ENCODE measurements at regions not wholly inside any gene's neighbourhood (a gene's known extent, or its start where the extent isn't known, plus 50 kb on each side); places are given as distances from the start of the nearest gene placed in this dataset.

DNA sequence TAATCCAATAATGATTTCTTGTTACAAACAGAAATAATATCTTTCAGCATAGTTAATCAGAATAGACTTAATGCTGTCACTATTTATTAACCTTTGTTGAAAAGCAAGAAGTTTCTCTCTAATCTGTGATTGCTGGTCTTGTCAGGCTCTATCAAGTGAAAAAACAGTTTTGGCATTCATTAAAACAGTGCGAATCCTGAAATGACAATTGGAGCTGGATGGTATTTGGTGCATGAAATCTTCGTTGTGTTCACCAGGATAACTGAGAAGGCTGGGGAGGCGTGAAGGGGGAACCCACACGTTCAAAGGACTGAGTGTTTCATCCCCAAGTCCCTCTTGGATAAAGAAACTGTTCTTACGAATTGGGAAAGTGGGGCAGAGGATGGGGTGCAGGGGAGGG, 190.2 kb upstream of the MYL2 start:
- Histone ChIP-seq H3K9ac (ENCODE audit: insufficient read length, low read depth) (no peak overlapping the region), H3K4me1 (ENCODE audit: insufficient read depth, insufficient read length) (peaks cover 2% of the 10 kb centered on the region), H3K36me3 (ENCODE audit: insufficient read depth, insufficient read length, low read length) (no peaks in the 10 kb centered on the region), H3K9me3 (ENCODE audit: insufficient read depth, low read length) (no peaks in the 10 kb centered on the region; the same call in 1 of the 2 replicates), H3K27me3 (ENCODE audit: insufficient read depth, insufficient read length) (no peaks in the 10 kb centered on the region), H3K4me3 (ENCODE audit: insufficient read length, low read depth) (no peak overlapping the region)
- TF ChIP-seq YY1 (IDR thresholded peaks at IDR 0.05; ENCODE audit: insufficient read depth, insufficient read length) (no peak), ZNF274 (IDR thresholded peaks at IDR 0.05; ENCODE audit: low read depth, low read length) (no peak), SUZ12 (IDR thresholded peaks at IDR 0.05; ENCODE audit: extremely low read depth, insufficient read depth, insufficient read length) (no peak)
- no peak for DNase-seq (ENCODE audit: low read depth, low spot score)

DNA sequence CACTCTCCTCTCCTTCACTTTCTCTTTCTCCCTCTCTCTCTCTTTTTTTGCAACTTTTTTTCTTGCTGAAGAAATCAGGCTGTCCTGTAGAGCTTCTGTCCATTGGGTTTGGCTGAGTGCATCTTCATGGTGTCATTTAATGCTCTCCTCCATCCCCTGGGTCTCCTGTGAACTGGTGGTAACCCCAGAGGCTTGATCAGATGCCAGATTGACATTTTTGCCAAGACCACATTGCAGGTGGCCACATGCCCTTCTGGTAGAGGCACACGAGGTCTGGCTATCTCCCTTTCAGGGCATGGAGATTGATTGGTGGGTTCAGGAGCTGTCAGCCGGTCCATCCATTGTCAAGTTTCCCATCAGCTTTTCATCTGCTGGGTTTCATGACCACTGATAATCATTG, 188.3 kb upstream of the MYL2 start:
- no peaks in the 10 kb centered on the region for H3K9me3 ChIP-seq (ENCODE audit: insufficient read depth, low read length)
- H3K27me3 ChIP-seq (ENCODE audit: insufficient read depth, insufficient read length) = no peaks in the 10 kb centered on the region
- H3K4me3 ChIP-seq (ENCODE audit: insufficient read length, low read depth) = no peak overlapping the region
- no peak for TF ChIP-seq SUZ12 (IDR thresholded peaks at IDR 0.05; ENCODE audit: extremely low read depth, insufficient read depth, insufficient read length)
- TF ChIP-seq ZNF274 (IDR thresholded peaks at IDR 0.05; ENCODE audit: low read depth, low read length) = no peak
- TF ChIP-seq YY1 (IDR thresholded peaks at IDR 0.05; ENCODE audit: insufficient read depth, insufficient read length) = no peak
- no peak for DNase-seq (ENCODE audit: low read depth, low spot score)
- H3K4me1 ChIP-seq (ENCODE audit: insufficient read depth, insufficient read length) = peaks cover 4% of the 10 kb centered on the region
- H3K36me3 ChIP-seq (ENCODE audit: insufficient read depth, insufficient read length, low read length) = no peaks in the 10 kb centered on the region
- no peak overlapping the region for H3K9ac ChIP-seq (ENCODE audit: insufficient read length, low read depth)

GRCh38 chr12:111107392-111108178, 187.2 kb upstream of the MYL2 start:
- no peak overlapping the region for H3K4me3 ChIP-seq (ENCODE audit: insufficient read length, low read depth)
- no peaks in the 10 kb centered on the region for H3K27me3 ChIP-seq (ENCODE audit: insufficient read depth, insufficient read length)
- DNase-seq (ENCODE audit: low read depth, low spot score) = no peak
- no peak overlapping the region for H3K9ac ChIP-seq (ENCODE audit: insufficient read length, low read depth)
- H3K36me3 ChIP-seq (ENCODE audit: insufficient read depth, insufficient read length, low read length) = no peaks in the 10 kb centered on the region
- no peak for TF ChIP-seq YY1 (IDR thresholded peaks at IDR 0.05; ENCODE audit: insufficient read depth, insufficient read length)
- TF ChIP-seq SUZ12 (IDR thresholded peaks at IDR 0.05; ENCODE audit: extremely low read depth, insufficient read depth, insufficient read length) = no peak
- peaks cover 2% of the 10 kb centered on the region for H3K4me1 ChIP-seq (ENCODE audit: insufficient read depth, insufficient read length)
- H3K9me3 ChIP-seq (ENCODE audit: insufficient read depth, low read length) = no peaks in the 10 kb centered on the region

DNA sequence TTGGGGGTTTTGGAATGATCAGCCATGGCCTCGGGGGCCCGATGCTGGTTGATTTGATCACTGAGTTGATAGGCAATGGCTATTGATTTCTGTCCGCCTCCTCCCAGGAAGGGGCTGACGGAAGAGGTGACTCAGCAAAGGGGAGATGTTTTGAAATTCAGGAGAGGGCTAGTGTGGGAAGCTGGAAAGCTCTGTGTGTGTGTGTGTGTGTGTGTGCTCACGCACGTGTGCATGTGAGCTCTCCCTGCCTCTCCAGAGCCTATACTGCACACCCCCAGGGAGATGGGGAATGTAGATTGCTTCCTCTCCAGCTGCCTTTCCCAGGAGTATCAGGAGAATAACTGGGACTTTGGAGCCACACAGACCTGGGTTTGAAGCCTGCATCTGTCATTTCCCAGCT, 184.9 kb upstream of the MYL2 start:
- no peaks in the 10 kb centered on the region for H3K36me3 ChIP-seq (ENCODE audit: insufficient read depth, insufficient read length, low read length)
- H3K4me3 ChIP-seq (ENCODE audit: insufficient read length, low read depth) = no peak overlapping the region
- H3K9me3 ChIP-seq (ENCODE audit: insufficient read depth, low read length) = no peaks in the 10 kb centered on the region
- no peak for TF ChIP-seq ZNF274 (IDR thresholded peaks at IDR 0.05; ENCODE audit: low read depth, low read length)
- no peak for TF ChIP-seq YY1 (IDR thresholded peaks at IDR 0.05; ENCODE audit: insufficient read depth, insufficient read length)
- no peak for TF ChIP-seq SUZ12 (IDR thresholded peaks at IDR 0.05; ENCODE audit: extremely low read depth, insufficient read depth, insufficient read length)
- H3K27me3 ChIP-seq (ENCODE audit: insufficient read depth, insufficient read length) = no peaks in the 10 kb centered on the region
- peak; percentile 16 for DNase-seq (ENCODE audit: low read depth, low spot score)
- peaks cover 2% of the 10 kb centered on the region for H3K4me1 ChIP-seq (ENCODE audit: insufficient read depth, insufficient read length)
- no peak overlapping the region for H3K9ac ChIP-seq (ENCODE audit: insufficient read length, low read depth)

DNA sequence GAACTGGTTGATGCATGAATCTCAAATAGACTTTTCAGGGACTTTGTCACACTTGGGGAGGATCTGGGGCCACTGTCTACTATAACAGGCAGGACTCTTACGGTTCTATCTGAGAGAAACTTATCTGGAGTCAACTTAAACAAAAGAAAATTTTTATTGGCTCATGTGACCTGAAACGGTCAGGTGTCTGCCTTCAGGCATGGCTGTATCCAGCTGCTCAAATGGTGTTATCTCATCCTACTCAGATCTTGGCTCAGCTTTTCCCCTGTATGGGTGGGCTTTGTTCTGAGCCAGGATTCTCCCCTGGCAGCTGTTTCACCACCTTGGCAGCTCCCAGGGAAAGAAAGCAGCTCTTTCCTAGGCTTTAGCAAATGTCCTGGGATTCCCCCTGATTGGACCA, 183.2 kb upstream of the MYL2 start:
- H3K4me3 ChIP-seq (ENCODE audit: insufficient read length, low read depth) = no peak overlapping the region
- no peaks in the 10 kb centered on the region for H3K9me3 ChIP-seq (ENCODE audit: insufficient read depth, low read length)
- no peak overlapping the region for H3K9ac ChIP-seq (ENCODE audit: insufficient read length, low read depth)
- no peak for DNase-seq (ENCODE audit: low read depth, low spot score)
- TF ChIP-seq SUZ12 (IDR thresholded peaks at IDR 0.05; ENCODE audit: extremely low read depth, insufficient read depth, insufficient read length) (no peak), ZNF274 (IDR thresholded peaks at IDR 0.05; ENCODE audit: low read depth, low read length) (no peak), YY1 (IDR thresholded peaks at IDR 0.05; ENCODE audit: insufficient read depth, insufficient read length) (no peak)
- H3K27me3 ChIP-seq (ENCODE audit: insufficient read depth, insufficient read length) = no peaks in the 10 kb centered on the region
- peaks cover 2% of the 10 kb centered on the region for H3K4me1 ChIP-seq (ENCODE audit: insufficient read depth, insufficient read length)
- no peaks in the 10 kb centered on the region for H3K36me3 ChIP-seq (ENCODE audit: insufficient read depth, insufficient read length, low read length)

GRCh38 chr12:111102102-111102739, 181.8 kb upstream of the MYL2 start:
- Histone ChIP-seq H3K9ac (ENCODE audit: insufficient read length, low read depth) (no peak overlapping the region), H3K4me3 (ENCODE audit: insufficient read length, low read depth) (no peak overlapping the region), H3K9me3 (ENCODE audit: insufficient read depth, low read length) (no peaks in the 10 kb centered on the region), H3K36me3 (ENCODE audit: insufficient read depth, insufficient read length, low read length) (no peaks in the 10 kb centered on the region), H3K4me1 (ENCODE audit: insufficient read depth, insufficient read length) (peaks cover 2% of the 10 kb centered on the region), H3K27me3 (ENCODE audit: insufficient read depth, insufficient read length) (no peaks in the 10 kb centered on the region)
- DNase-seq (ENCODE audit: low read depth, low spot score) = no peak
- TF ChIP-seq YY1 (IDR thresholded peaks at IDR 0.05; ENCODE audit: insufficient read depth, insufficient read length) = no peak
- no peak for TF ChIP-seq SUZ12 (IDR thresholded peaks at IDR 0.05; ENCODE audit: extremely low read depth, insufficient read depth, insufficient read length)
- TF ChIP-seq ZNF274 (IDR thresholded peaks at IDR 0.05; ENCODE audit: low read depth, low read length) = no peak

GRCh38 chr12:111101003-111101402, 180.6 kb upstream of the MYL2 start:
- Histone ChIP-seq H3K9me3 (ENCODE audit: insufficient read depth, low read length) (no peaks in the 10 kb centered on the region), H3K36me3 (ENCODE audit: insufficient read depth, insufficient read length, low read length) (no peaks in the 10 kb centered on the region), H3K4me3 (ENCODE audit: insufficient read length, low read depth) (no peak overlapping the region), H3K4me1 (ENCODE audit: insufficient read depth, insufficient read length) (peaks cover 2% of the 10 kb centered on the region), H3K9ac (ENCODE audit: insufficient read length, low read depth) (no peak overlapping the region), H3K27me3 (ENCODE audit: insufficient read depth, insufficient read length) (no peaks in the 10 kb centered on the region)
- DNase-seq (ENCODE audit: low read depth, low spot score) = no peak
- TF ChIP-seq ZNF274 (IDR thresholded peaks at IDR 0.05; ENCODE audit: low read depth, low read length) (no peak), SUZ12 (IDR thresholded peaks at IDR 0.05; ENCODE audit: extremely low read depth, insufficient read depth, insufficient read length) (no peak), YY1 (IDR thresholded peaks at IDR 0.05; ENCODE audit: insufficient read depth, insufficient read length) (no peak)
